ENCODE measurements at regions not wholly inside any gene's neighbourhood (a gene's known extent, or its start where the extent isn't known, plus 50 kb on each side); places are given as distances from the start of the nearest gene placed in this dataset.

GRCh38 chr12:84596266-84596665 is 316.3 kb downstream of the SLC6A15 start:
- H3K27ac Mint-ChIP-seq = no peak overlapping the region
- no peak for DNase-seq
- H3K4me3 Mint-ChIP-seq = no peak overlapping the region
- no peaks in the 10 kb centered on the region for H3K27me3 Mint-ChIP-seq (ENCODE audit: low read depth in 3 of 3)
- H3K9me3 Mint-ChIP-seq = peaks cover 4 to 16% (median 5%) of the 10 kb centered on the region in 6 donors
- H3K4me1 Mint-ChIP-seq = no peaks in the 10 kb centered on the region
- H3K36me3 Mint-ChIP-seq = no peaks in the 10 kb centered on the region

DNA sequence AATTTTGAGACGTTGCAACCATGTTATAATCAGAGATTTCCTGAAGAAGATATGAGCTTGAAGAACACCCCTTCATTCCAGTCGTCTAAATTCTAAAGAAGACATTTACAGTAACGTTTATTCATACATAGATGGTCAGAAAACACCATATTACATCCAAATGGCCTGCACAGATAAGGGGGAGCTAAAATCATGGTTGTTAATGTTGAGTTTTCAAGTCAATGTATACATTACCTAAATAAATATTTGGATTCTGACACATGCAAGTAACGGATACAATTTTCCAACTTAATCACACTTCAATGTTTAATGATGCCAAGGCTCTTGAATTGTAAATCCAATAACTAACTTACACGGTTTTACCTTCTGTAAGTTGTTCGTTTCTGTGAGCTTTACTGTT is 318.4 kb downstream of the SLC6A15 start:
- Mint-ChIP-seq H3K36me3 (no peaks in the 10 kb centered on the region), H3K4me3 (no peak overlapping the region), H3K27me3 (ENCODE audit: low read depth in 3 of 3) (no peaks in the 10 kb centered on the region), H3K27ac (no peak overlapping the region), H3K9me3 (peaks cover 2 to 24% (median 10%) of the 10 kb centered on the region in 6 donors), H3K4me1 (no peaks in the 10 kb centered on the region)
- no peak for DNase-seq

GRCh38 chr12:84585776-84586395 is 326.7 kb downstream of the SLC6A15 start:
- Mint-ChIP-seq H3K36me3 (no peaks in the 10 kb centered on the region), H3K4me3 (no peak overlapping the region), H3K27ac (no peak overlapping the region), H3K9me3 (peaks cover 3 to 50% (median 18%) of the 10 kb centered on the region in 6 donors), H3K4me1 (no peaks in the 10 kb centered on the region), H3K27me3 (ENCODE audit: low read depth in 3 of 3) (no peaks in the 10 kb centered on the region)
- DNase-seq = no peak

DNA sequence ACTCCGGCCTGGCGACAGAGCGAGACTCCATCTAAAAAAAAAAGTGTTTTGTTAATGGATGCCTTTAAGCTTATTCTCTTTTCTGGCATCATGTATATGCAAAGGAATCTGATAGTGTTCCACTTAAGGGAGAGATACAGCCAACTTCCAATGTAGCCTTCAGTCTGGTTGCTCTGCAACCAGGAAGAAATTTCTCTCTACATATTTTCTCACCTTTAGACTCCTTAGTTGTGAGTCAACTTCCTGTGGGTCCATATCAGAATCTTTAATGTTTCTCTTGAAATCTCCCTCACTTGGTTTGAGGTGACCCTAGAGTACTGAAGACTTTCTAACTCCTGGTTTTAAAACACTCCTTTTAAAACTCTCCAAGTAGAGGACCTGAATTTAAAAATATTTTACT is 340.4 kb downstream of the SLC6A15 start:
- no peaks in the 10 kb centered on the region for H3K36me3 Mint-ChIP-seq
- no peaks in the 10 kb centered on the region for H3K27me3 Mint-ChIP-seq (ENCODE audit: low read depth in 3 of 3)
- DNase-seq = no peak
- no peak overlapping the region for H3K4me3 Mint-ChIP-seq
- H3K4me1 Mint-ChIP-seq = no peaks in the 10 kb centered on the region
- no peak overlapping the region for H3K27ac Mint-ChIP-seq
- H3K9me3 Mint-ChIP-seq = peaks cover 4 to 38% (median 27%) of the 10 kb centered on the region in 6 donors

GRCh38 chr12:84562331-84562730 is 350.3 kb downstream of the SLC6A15 start:
- DNase-seq = no peak
- Mint-ChIP-seq H3K4me1 (no peaks in the 10 kb centered on the region), H3K4me3 (no peak overlapping the region), H3K27me3 (ENCODE audit: low read depth in 3 of 3) (peaks cover 0 to 1% (median 0%) of the 10 kb centered on the region in 3 donors), H3K9me3 (peaks cover 3 to 26% (median 11%) of the 10 kb centered on the region in 6 donors), H3K27ac (no peak overlapping the region), H3K36me3 (no peaks in the 10 kb centered on the region)

GRCh38 chr12:84561351-84561750 is 351.2 kb downstream of the SLC6A15 start:
- H3K9me3 Mint-ChIP-seq = peaks cover 4 to 23% (median 6%) of the 10 kb centered on the region in 6 donors
- H3K27ac Mint-ChIP-seq = no peak overlapping the region
- H3K27me3 Mint-ChIP-seq (ENCODE audit: low read depth in 3 of 3) = peaks cover 0 to 1% (median 0%) of the 10 kb centered on the region in 3 donors
- DNase-seq = no peak
- H3K36me3 Mint-ChIP-seq = no peaks in the 10 kb centered on the region
- no peaks in the 10 kb centered on the region for H3K4me1 Mint-ChIP-seq
- H3K4me3 Mint-ChIP-seq = no peak overlapping the region

DNA sequence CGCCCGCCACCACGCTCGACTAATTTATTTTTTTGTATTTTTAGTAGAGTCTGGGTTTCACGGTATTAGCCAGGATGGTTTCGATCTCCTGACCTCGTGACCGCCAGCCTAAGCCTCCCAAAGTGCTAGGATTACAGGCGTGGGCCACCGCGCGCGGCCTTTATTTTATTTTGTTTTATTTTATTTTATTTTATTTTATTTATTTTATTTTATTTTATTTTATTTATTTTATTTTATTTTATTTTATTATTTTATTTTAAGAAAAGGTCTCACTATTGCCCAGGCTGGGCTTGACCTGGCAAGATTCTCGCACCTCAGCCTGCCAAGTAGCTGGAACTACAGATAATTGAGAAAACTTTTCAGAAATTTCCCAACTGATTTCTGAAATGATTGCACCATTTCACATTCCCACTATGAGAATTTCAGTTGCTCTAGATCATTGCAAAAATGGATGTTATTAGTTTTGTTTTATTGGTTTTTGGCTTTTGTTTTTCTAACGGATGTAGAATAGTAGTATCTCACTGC is 358.3 kb downstream of the SLC6A15 start:
- H3K4me1 Mint-ChIP-seq = no peaks in the 10 kb centered on the region
- no peak overlapping the region for H3K27ac Mint-ChIP-seq
- no peaks in the 10 kb centered on the region for H3K27me3 Mint-ChIP-seq (ENCODE audit: low read depth in 3 of 3)
- peaks cover 0 to 4% (median 0%) of the 10 kb centered on the region in 3 donors for H3K36me3 Mint-ChIP-seq
- no peak overlapping the region for H3K4me3 Mint-ChIP-seq
- DNase-seq = no peak
- H3K9me3 Mint-ChIP-seq = peaks cover 2 to 21% (median 11%) of the 10 kb centered on the region in 6 donors

- H3K27ac Mint-ChIP-seq = no peak overlapping the region
- DNase-seq = no peak
- H3K4me1 Mint-ChIP-seq = no peaks in the 10 kb centered on the region
- H3K36me3 Mint-ChIP-seq = peaks cover 0 to 4% (median 0%) of the 10 kb centered on the region in 3 donors
- H3K9me3 Mint-ChIP-seq = peaks cover 2 to 22% (median 10%) of the 10 kb centered on the region in 6 donors
- no peak overlapping the region for H3K4me3 Mint-ChIP-seq
- H3K27me3 Mint-ChIP-seq (ENCODE audit: low read depth in 3 of 3) = no peaks in the 10 kb centered on the region
Measured at GRCh38 chr12:84553331-84554117, 359.1 kb downstream of the SLC6A15 start.

DNA sequence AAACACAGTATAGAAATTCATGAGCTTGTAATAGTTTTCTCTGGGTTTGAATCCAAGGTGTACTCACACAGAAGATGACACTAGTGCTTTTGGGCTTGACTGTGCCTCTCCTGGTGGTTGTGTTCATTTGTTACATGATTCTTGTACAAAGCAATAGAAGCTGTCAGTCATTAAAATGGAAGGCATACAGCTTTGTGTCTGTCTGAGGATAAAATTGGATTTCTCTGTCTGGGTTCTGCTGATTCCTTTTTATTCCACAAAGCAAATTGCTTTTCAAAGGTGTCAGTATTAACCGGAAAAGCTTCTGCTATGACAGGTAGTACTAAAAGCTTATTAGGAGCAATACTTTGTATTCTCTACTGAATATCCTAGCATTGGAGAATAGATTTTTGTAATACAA is 361.2 kb downstream of the SLC6A15 start:
- Mint-ChIP-seq H3K9me3 (peaks cover 4 to 29% (median 13%) of the 10 kb centered on the region in 6 donors), H3K27me3 (ENCODE audit: low read depth in 3 of 3) (no peaks in the 10 kb centered on the region), H3K4me1 (no peaks in the 10 kb centered on the region), H3K36me3 (peaks cover 0 to 4% (median 0%) of the 10 kb centered on the region in 3 donors), H3K27ac (no peak overlapping the region), H3K4me3 (no peak overlapping the region)
- no peak for DNase-seq

DNA sequence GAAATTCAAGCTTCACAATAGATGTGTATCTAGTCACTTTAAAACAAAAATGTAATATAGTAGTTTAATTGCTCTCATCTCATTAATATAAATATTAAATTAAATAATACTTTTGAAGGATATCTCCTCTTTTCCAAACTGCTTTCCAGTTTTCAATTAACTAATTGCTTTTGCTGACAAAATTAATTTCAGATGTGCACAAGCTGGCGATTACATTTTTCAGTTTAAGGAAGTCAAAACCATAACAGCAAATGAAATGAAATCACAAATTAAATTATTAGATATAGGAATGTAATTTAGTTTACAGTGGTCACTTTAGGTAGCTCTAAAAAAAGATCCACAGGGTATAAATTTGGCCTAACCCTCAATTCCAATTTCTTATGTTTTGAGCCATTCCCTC is 362.1 kb downstream of the SLC6A15 start:
- Mint-ChIP-seq H3K9me3 (peaks cover 5 to 32% (median 14%) of the 10 kb centered on the region in 6 donors), H3K36me3 (peaks cover 0 to 4% (median 0%) of the 10 kb centered on the region in 3 donors), H3K27ac (no peak overlapping the region), H3K4me3 (no peak overlapping the region), H3K27me3 (ENCODE audit: low read depth in 3 of 3) (no peaks in the 10 kb centered on the region), H3K4me1 (no peaks in the 10 kb centered on the region)
- no peak for DNase-seq

GRCh38 chr12:84542289-84542688 is 370.3 kb downstream of the SLC6A15 start:
- no peak for DNase-seq
- Mint-ChIP-seq H3K27me3 (ENCODE audit: low read depth in 3 of 3) (peaks cover 0 to 2% (median 1%) of the 10 kb centered on the region in 3 donors), H3K27ac (no peak overlapping the region), H3K4me1 (no peaks in the 10 kb centered on the region), H3K36me3 (no peaks in the 10 kb centered on the region), H3K4me3 (no peak overlapping the region), H3K9me3 (peaks cover 11 to 43% (median 21%) of the 10 kb centered on the region in 6 donors)

GRCh38 chr12:84537666-84538065 is 374.9 kb downstream of the SLC6A15 start:
- Mint-ChIP-seq H3K27ac (no peak overlapping the region), H3K9me3 (peaks cover 10 to 37% (median 19%) of the 10 kb centered on the region in 6 donors), H3K4me1 (no peaks in the 10 kb centered on the region)

GRCh38 chr12:84512751-84513150 is 399.8 kb downstream of the SLC6A15 start:
- DNase-seq = no peak
- no peak overlapping the region for H3K4me3 Mint-ChIP-seq
- peaks cover 0 to 32% (median 8%) of the 10 kb centered on the region in 6 donors for H3K9me3 Mint-ChIP-seq
- H3K4me1 Mint-ChIP-seq = no peaks in the 10 kb centered on the region
- no peak overlapping the region for H3K27ac Mint-ChIP-seq
- peaks cover 0 to 1% (median 1%) of the 10 kb centered on the region in 3 donors for H3K27me3 Mint-ChIP-seq (ENCODE audit: low read depth in 3 of 3)
- no peaks in the 10 kb centered on the region for H3K36me3 Mint-ChIP-seq

More at GRCh38 chr12:84537666-84538065, 374.9 kb downstream of the SLC6A15 start:
- H3K27me3 Mint-ChIP-seq (ENCODE audit: low read depth in 3 of 3) = peaks cover 0 to 1% (median 0%) of the 10 kb centered on the region in 3 donors
- no peak overlapping the region for H3K4me3 Mint-ChIP-seq
- DNase-seq = no peak
- H3K36me3 Mint-ChIP-seq = no peaks in the 10 kb centered on the region

GRCh38 chr12:84508851-84509260 is 403.7 kb downstream of the SLC6A15 start:
- Mint-ChIP-seq H3K27ac (no peak overlapping the region), H3K36me3 (no peaks in the 10 kb centered on the region), H3K4me1 (no peaks in the 10 kb centered on the region), H3K27me3 (ENCODE audit: low read depth in 3 of 3) (peaks cover 0 to 1% (median 1%) of the 10 kb centered on the region in 3 donors), H3K9me3 (peaks cover 2 to 45% (median 9%) of the 10 kb centered on the region in 6 donors), H3K4me3 (no peak overlapping the region)
- no peak for DNase-seq
